Inflammatory macrophage treated with lipopolysaccharide for 1 hour (primary cell): ENCODE measurements at regions not wholly inside any gene's neighbourhood (a gene's known extent, or its start where the extent isn't known, plus 50 kb on each side); places are given as distances from the start of the nearest gene placed in this dataset.

Source experiments
- DNase-seq, 2 donors: peaks; one replicate each; pipeline ENCODE4 v3.0.0-alpha.2; 2020 to 2022

- no peak for DNase-seq
Observed at GRCh38 chr1:36603461-36603860, 120.7 kb upstream of the CSF3R start.

GRCh38 chr1:36602184-36602583 is 119.5 kb upstream of the CSF3R start:
- DNase-seq: no peak

GRCh38 chr1:36599828-36600227 is 117.1 kb upstream of the CSF3R start:
- DNase-seq: peak in 1 of 2 donors; percentile 6

GRCh38 chr1:36597514-36597913 is 114.8 kb upstream of the CSF3R start:
- DNase-seq: no peak

GRCh38 chr1:36595921-36596320 is 113.2 kb upstream of the CSF3R start:
- no peak for DNase-seq

GRCh38 chr1:36595349-36595748 is 112.6 kb upstream of the CSF3R start:
- DNase-seq: no peak

GRCh38 chr1:36594023-36594422 is 111.3 kb upstream of the CSF3R start:
- no peak for DNase-seq

GRCh38 chr1:36591278-36591677 is 108.6 kb upstream of the CSF3R start:
- DNase-seq: no peak

GRCh38 chr1:36590771-36591170 is 108.1 kb upstream of the CSF3R start:
- no peak for DNase-seq

- DNase-seq: no peak
Observed at GRCh38 chr1:36590264-36590663, 107.6 kb upstream of the CSF3R start.

GRCh38 chr1:36588972-36589371 is 106.3 kb upstream of the CSF3R start:
- DNase-seq: no peak

GRCh38 chr1:36585569-36586548 is 103.1 kb upstream of the CSF3R start:
- no peak for DNase-seq

GRCh38 chr1:36584874-36585453 is 102.3 kb upstream of the CSF3R start:
- no peak for DNase-seq

GRCh38 chr1:36583980-36584782 is 101.5 kb upstream of the CSF3R start:
- DNase-seq: no peak

GRCh38 chr1:36583080-36583479 is 100.4 kb upstream of the CSF3R start:
- no peak for DNase-seq

GRCh38 chr1:36582066-36582755 is 99.5 kb upstream of the CSF3R start:
- DNase-seq: no peak

GRCh38 chr1:36580524-36580923 is 97.8 kb upstream of the CSF3R start:
- DNase-seq: no peak

GRCh38 chr1:36579039-36579438 is 96.3 kb upstream of the CSF3R start:
- DNase-seq: no peak

- DNase-seq: no peak
Observed at GRCh38 chr1:36576551-36577110, 93.9 kb upstream of the CSF3R start.

GRCh38 chr1:36576118-36576517 is 93.4 kb upstream of the CSF3R start:
- peak in 1 of 2 donors; percentile 47 for DNase-seq

- DNase-seq: no peak
Observed at GRCh38 chr1:36573445-36573844, 90.7 kb upstream of the CSF3R start.

GRCh38 chr1:36572906-36573305 is 90.2 kb upstream of the CSF3R start:
- DNase-seq: no peak
